GM23338 (cell line): ENCODE measurements at regions not wholly inside any gene's neighbourhood (a gene's known extent, or its start where the extent isn't known, plus 50 kb on each side); places are given as distances from the start of the nearest gene placed in this dataset.
"Not testable (repeated sequence)": the region's sequence is repeated elsewhere in the genome, so short reads cannot be mapped to it uniquely, and the experiment has no call there.

Experiments used
- ATAC-seq: fragments of 200-7000 bp; cut with Tn5 transposase; 3 replicates; pipeline ENCODE4 v1.9.1; 2020
- DNase-seq: peaks from one replicate; pipeline ENCODE4 v3.0.0-alpha.2; 2015; ENCODE audit warnings: low spot score
- H2AFZ ChIP-seq: fragments of 200-600 bp; sonication (generic); 2 replicates; pipeline ENCODE4 v1.8.0; 2016; ENCODE audit warnings: antibody characterized with exemption, mild to moderate bottlenecking, moderate library complexity
- H3F3A ChIP-seq: fragments of 200-600 bp; sonication (generic); replicated peaks from 2 replicates; pipeline ENCODE4 v1.8.0; 2017; ENCODE audit warnings: antibody characterized with exemption, mixed run types, low read depth
- H3K27ac ChIP-seq: fragments of 200-600 bp; sonication (generic); 2 replicates; pipeline ENCODE4 v1.6.1; 2016; ENCODE audit warnings: low read depth
- H3K27me3 ChIP-seq: fragments of 200-600 bp; sonication (generic); 2 replicates; pipeline ENCODE4 v1.8.0; 2016; ENCODE audit warnings: mild to moderate bottlenecking, mixed run types, moderate library complexity; ENCODE audit not compliant: insufficient read depth
- H3K36me3 ChIP-seq: fragments of 200-600 bp; sonication (generic); 2 replicates; pipeline ENCODE4 v1.8.0; 2016; ENCODE audit warnings: mild to moderate bottlenecking; ENCODE audit not compliant: insufficient read depth
- H3K4me1 ChIP-seq: fragments of 200-600 bp; sonication (generic); 2 replicates; pipeline ENCODE4 v1.8.0; 2016; ENCODE audit warnings: mild to moderate bottlenecking, moderate library complexity; ENCODE audit not compliant: insufficient read depth
- H3K4me2 ChIP-seq: fragments of 200-600 bp; sonication (generic); 2 replicates; pipeline ENCODE4 v1.7.1; 2017; ENCODE audit warnings: mixed run types
- H3K4me3 ChIP-seq: fragments of 200-600 bp; sonication (generic); 2 replicates; pipeline ENCODE4 v1.6.1; 2016; ENCODE audit warnings: mixed run types
- H3K79me2 ChIP-seq: fragments of 200-600 bp; sonication (generic); replicated peaks from 2 replicates; pipeline ENCODE4 v1.8.0; 2017; ENCODE audit warnings: mild to moderate bottlenecking; ENCODE audit not compliant: insufficient read depth
- H3K9me2 ChIP-seq: fragments of 200-600 bp; sonication (generic); 2 replicates; pipeline ENCODE4 v1.8.0; 2017; ENCODE audit not compliant: insufficient read depth
- H4K20me1 ChIP-seq: fragments of 200-600 bp; sonication (generic); replicated peaks from 2 replicates; pipeline ENCODE4 v1.8.0; 2017; ENCODE audit warnings: mild to moderate bottlenecking; ENCODE audit not compliant: insufficient read depth
- H3K27ac Mint-ChIP-seq: 2 replicates; pipeline ENCODE4 v1.8.0; 2020; ENCODE audit warnings: inconsistent platforms, mild to moderate bottlenecking, moderate library complexity, mixed read lengths
- H3K27me3 Mint-ChIP-seq: 3 replicates; pipeline ENCODE4 v1.8.0; 2022; ENCODE audit warnings: low read depth, mild to moderate bottlenecking, moderate library complexity, mixed read lengths, inconsistent platforms; ENCODE audit not compliant: insufficient read depth, poor library complexity
- H3K36me3 Mint-ChIP-seq: 3 replicates; pipeline ENCODE4 v1.8.0; 2021; ENCODE audit warnings: low read depth, mild to moderate bottlenecking, inconsistent platforms, moderate library complexity, mixed read lengths
- H3K4me1 Mint-ChIP-seq: 3 replicates; pipeline ENCODE4 v1.8.0; 2020; ENCODE audit warnings: mild to moderate bottlenecking, inconsistent platforms, mixed read lengths
- H3K4me3 Mint-ChIP-seq: 3 replicates; pipeline ENCODE4 v1.8.0; 2021; ENCODE audit warnings: moderate library complexity, mild to moderate bottlenecking, inconsistent platforms, mixed read lengths
- H3K9me3 Mint-ChIP-seq: 3 replicates; pipeline ENCODE4 v1.8.0; 2020; ENCODE audit warnings: moderate library complexity, mild to moderate bottlenecking, inconsistent platforms, mixed read lengths
- EZH2phosphoT487 ChIP-seq: fragments of 200-600 bp; sonication (generic); IDR thresholded peaks from one replicate; pipeline ENCODE4 v1.8.1; 2018; ENCODE audit warnings: antibody characterized with exemption; ENCODE audit not compliant: unreplicated experiment
- NANOG ChIP-seq: IDR thresholded peaks from 2 replicates; pipeline ENCODE4 v1.6.1; 2016; ENCODE audit warnings: antibody characterized with exemption, borderline replicate concordance
- STAT1 ChIP-seq: IDR thresholded peaks from one replicate; pipeline ENCODE4 v1.6.1; 2016; ENCODE audit warnings: antibody characterized with exemption; ENCODE audit not compliant: unreplicated experiment
- ZNF331 ChIP-seq: fragments of 250-450 bp; sonication (Bioruptor Pico); IDR thresholded peaks from 2 replicates; pipeline ENCODE4 v1.5.0; 2020; ENCODE audit warnings: low read depth, mild to moderate bottlenecking, moderate library complexity
- TF ChIP-seq, protein P1 (sequence below): IDR thresholded peaks from one replicate; pipeline ENCODE4 v1.6.1; 2018; ENCODE audit warnings: antibody characterized with exemption; ENCODE audit not compliant: unreplicated experiment
- TF ChIP-seq, protein P2 (sequence below): IDR thresholded peaks from 2 replicates; pipeline ENCODE4 v1.6.1; 2016; ENCODE audit warnings: antibody characterized with exemption
- TF ChIP-seq, protein P3 (sequence below): fragments of 250-450 bp; sonication (Bioruptor Pico); IDR thresholded peaks from 2 replicates; pipeline ENCODE4 v1.5.0; 2020; ENCODE audit warnings: mild to moderate bottlenecking, moderate library complexity

DNA sequence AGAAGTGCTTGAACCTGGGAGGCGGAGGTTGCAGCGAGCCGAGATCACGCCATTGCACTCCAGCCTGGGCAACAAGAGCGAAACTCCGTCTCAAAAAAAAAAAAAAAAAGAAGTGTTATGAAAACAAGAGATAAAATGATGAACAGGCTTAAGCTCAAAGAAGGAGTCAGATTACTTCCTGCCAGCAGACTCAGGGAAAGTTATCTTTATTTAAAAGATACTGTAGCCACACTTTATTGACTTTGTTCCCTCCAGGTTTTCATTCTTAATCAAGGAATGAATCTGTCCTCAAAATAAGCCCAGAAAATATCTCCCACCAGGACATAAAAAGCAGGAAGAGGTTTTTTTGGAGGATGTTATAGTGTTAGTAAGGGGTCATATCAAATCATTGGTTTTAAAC lies 176.5 kb upstream of the KCNMB2 start (continued):
- TF ChIP-seq, protein P1, sequence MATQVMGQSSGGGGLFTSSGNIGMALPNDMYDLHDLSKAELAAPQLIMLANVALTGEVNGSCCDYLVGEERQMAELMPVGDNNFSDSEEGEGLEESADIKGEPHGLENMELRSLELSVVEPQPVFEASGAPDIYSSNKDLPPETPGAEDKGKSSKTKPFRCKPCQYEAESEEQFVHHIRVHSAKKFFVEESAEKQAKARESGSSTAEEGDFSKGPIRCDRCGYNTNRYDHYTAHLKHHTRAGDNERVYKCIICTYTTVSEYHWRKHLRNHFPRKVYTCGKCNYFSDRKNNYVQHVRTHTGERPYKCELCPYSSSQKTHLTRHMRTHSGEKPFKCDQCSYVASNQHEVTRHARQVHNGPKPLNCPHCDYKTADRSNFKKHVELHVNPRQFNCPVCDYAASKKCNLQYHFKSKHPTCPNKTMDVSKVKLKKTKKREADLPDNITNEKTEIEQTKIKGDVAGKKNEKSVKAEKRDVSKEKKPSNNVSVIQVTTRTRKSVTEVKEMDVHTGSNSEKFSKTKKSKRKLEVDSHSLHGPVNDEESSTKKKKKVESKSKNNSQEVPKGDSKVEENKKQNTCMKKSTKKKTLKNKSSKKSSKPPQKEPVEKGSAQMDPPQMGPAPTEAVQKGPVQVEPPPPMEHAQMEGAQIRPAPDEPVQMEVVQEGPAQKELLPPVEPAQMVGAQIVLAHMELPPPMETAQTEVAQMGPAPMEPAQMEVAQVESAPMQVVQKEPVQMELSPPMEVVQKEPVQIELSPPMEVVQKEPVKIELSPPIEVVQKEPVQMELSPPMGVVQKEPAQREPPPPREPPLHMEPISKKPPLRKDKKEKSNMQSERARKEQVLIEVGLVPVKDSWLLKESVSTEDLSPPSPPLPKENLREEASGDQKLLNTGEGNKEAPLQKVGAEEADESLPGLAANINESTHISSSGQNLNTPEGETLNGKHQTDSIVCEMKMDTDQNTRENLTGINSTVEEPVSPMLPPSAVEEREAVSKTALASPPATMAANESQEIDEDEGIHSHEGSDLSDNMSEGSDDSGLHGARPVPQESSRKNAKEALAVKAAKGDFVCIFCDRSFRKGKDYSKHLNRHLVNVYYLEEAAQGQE = no peak
- TF ChIP-seq, protein P2, sequence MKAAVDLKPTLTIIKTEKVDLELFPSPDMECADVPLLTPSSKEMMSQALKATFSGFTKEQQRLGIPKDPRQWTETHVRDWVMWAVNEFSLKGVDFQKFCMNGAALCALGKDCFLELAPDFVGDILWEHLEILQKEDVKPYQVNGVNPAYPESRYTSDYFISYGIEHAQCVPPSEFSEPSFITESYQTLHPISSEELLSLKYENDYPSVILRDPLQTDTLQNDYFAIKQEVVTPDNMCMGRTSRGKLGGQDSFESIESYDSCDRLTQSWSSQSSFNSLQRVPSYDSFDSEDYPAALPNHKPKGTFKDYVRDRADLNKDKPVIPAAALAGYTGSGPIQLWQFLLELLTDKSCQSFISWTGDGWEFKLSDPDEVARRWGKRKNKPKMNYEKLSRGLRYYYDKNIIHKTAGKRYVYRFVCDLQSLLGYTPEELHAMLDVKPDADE = no peak

DNA sequence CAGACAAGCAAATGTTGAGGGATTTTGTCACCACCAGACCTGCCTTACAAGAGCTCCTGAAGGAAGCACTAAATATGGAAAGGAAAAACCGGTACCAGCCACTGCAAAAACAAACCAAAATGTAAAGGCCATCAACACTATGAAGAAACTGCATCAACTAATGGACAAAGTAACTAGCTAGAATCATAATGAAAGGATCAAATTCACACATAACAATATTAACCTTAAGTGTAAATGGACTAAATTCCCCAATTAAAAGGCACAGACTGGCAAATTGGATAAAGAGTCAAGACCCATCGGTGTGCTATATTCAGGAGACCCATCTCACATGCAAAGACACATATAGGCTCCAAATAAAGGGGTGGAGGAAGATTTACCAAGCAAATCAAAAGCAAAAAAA lies 173.2 kb upstream of the KCNMB2 start:
- H3K9me2 ChIP-seq = not testable (repeated sequence)

DNA sequence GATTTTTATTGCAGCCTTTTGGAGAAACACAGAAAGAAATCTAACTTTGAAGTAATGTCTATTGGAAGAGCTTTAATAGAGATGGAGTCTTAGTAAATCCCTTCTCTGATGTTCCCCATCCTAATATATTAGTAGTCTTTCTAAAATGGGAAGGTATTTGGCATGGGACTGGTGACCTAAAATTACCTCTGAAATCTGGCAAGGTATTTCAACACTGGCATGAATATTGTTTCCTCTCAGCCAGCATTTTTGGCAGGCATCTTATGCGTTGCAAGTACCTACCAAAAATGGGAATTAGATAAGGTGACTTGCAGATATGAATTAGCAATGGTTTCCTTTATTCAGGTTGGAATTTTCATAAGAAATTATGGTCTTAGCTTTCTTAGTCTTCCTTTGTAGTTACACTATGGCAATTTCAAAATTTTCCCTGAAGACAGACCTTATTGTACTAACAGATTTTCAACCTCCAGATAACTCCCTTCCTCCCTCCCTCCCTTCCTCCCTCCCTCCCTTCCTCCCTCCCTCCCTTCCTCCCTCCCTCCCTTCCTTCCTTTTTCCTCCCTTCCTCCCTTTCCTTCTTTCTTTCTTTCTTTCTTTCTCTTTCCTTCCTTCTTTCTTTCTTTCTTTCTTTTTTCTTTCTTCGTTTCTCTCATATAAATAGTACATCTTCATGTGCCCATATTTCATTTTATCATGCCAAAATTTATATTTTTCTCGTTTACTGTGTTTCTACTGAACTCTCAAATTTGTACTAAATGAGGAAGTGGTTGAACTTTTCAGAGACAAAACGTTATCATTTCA lies 168.2 kb upstream of the KCNMB2 start:
- no peak for DNase-seq
- no peak overlapping the region for H3K27ac Mint-ChIP-seq

More for the DNA sequence above, 173.2 kb upstream of the KCNMB2 start:
- H3F3A ChIP-seq, H3K79me2 ChIP-seq, H3K4me1 Mint-ChIP-seq, ATAC-seq, H3K36me3 ChIP-seq, H3K4me1 ChIP-seq, H3K36me3 Mint-ChIP-seq, H3K4me3 ChIP-seq, H3K27me3 ChIP-seq, H3K27ac Mint-ChIP-seq, DNase-seq, H3K4me2 ChIP-seq, H3K27me3 Mint-ChIP-seq, H2AFZ ChIP-seq, H4K20me1 ChIP-seq, H3K4me3 Mint-ChIP-seq, H3K27ac ChIP-seq: not testable (repeated sequence)
- peaks cover 15% of the 10 kb centered on the region for H3K9me3 Mint-ChIP-seq

More for the DNA sequence above, 168.2 kb upstream of the KCNMB2 start:
- H3K27me3 Mint-ChIP-seq = peaks cover 1% of the 10 kb centered on the region
- H3K36me3 ChIP-seq = no peaks in the 10 kb centered on the region
- H3F3A ChIP-seq = no peaks in the 10 kb centered on the region
- H3K36me3 Mint-ChIP-seq = peaks cover 2% of the 10 kb centered on the region; the same call in 1 of the 3 replicates
- peaks cover 5% of the 10 kb centered on the region; the same call in 2 of the 3 replicates for H3K9me3 Mint-ChIP-seq
- H3K27me3 ChIP-seq = no peaks in the 10 kb centered on the region
- H3K4me2 ChIP-seq = no peak overlapping the region
- H2AFZ ChIP-seq = no peak overlapping the region
- no peak overlapping the region for H3K27ac ChIP-seq
- no peaks in the 10 kb centered on the region for H3K4me1 ChIP-seq
- no peaks in the 10 kb centered on the region for H3K4me1 Mint-ChIP-seq
- no peak for ATAC-seq
- 0 out of 2 replicates have a peak, but pooled peaks cover 2% of the 10 kb centered on the region for H3K9me2 ChIP-seq
- no peaks in the 10 kb centered on the region for H4K20me1 ChIP-seq
- H3K79me2 ChIP-seq = no peaks in the 10 kb centered on the region
- H3K4me3 Mint-ChIP-seq = no peak overlapping the region
- H3K4me3 ChIP-seq = no peak overlapping the region
- TF ChIP-seq NANOG = no peak
- TF ChIP-seq, protein P3, sequence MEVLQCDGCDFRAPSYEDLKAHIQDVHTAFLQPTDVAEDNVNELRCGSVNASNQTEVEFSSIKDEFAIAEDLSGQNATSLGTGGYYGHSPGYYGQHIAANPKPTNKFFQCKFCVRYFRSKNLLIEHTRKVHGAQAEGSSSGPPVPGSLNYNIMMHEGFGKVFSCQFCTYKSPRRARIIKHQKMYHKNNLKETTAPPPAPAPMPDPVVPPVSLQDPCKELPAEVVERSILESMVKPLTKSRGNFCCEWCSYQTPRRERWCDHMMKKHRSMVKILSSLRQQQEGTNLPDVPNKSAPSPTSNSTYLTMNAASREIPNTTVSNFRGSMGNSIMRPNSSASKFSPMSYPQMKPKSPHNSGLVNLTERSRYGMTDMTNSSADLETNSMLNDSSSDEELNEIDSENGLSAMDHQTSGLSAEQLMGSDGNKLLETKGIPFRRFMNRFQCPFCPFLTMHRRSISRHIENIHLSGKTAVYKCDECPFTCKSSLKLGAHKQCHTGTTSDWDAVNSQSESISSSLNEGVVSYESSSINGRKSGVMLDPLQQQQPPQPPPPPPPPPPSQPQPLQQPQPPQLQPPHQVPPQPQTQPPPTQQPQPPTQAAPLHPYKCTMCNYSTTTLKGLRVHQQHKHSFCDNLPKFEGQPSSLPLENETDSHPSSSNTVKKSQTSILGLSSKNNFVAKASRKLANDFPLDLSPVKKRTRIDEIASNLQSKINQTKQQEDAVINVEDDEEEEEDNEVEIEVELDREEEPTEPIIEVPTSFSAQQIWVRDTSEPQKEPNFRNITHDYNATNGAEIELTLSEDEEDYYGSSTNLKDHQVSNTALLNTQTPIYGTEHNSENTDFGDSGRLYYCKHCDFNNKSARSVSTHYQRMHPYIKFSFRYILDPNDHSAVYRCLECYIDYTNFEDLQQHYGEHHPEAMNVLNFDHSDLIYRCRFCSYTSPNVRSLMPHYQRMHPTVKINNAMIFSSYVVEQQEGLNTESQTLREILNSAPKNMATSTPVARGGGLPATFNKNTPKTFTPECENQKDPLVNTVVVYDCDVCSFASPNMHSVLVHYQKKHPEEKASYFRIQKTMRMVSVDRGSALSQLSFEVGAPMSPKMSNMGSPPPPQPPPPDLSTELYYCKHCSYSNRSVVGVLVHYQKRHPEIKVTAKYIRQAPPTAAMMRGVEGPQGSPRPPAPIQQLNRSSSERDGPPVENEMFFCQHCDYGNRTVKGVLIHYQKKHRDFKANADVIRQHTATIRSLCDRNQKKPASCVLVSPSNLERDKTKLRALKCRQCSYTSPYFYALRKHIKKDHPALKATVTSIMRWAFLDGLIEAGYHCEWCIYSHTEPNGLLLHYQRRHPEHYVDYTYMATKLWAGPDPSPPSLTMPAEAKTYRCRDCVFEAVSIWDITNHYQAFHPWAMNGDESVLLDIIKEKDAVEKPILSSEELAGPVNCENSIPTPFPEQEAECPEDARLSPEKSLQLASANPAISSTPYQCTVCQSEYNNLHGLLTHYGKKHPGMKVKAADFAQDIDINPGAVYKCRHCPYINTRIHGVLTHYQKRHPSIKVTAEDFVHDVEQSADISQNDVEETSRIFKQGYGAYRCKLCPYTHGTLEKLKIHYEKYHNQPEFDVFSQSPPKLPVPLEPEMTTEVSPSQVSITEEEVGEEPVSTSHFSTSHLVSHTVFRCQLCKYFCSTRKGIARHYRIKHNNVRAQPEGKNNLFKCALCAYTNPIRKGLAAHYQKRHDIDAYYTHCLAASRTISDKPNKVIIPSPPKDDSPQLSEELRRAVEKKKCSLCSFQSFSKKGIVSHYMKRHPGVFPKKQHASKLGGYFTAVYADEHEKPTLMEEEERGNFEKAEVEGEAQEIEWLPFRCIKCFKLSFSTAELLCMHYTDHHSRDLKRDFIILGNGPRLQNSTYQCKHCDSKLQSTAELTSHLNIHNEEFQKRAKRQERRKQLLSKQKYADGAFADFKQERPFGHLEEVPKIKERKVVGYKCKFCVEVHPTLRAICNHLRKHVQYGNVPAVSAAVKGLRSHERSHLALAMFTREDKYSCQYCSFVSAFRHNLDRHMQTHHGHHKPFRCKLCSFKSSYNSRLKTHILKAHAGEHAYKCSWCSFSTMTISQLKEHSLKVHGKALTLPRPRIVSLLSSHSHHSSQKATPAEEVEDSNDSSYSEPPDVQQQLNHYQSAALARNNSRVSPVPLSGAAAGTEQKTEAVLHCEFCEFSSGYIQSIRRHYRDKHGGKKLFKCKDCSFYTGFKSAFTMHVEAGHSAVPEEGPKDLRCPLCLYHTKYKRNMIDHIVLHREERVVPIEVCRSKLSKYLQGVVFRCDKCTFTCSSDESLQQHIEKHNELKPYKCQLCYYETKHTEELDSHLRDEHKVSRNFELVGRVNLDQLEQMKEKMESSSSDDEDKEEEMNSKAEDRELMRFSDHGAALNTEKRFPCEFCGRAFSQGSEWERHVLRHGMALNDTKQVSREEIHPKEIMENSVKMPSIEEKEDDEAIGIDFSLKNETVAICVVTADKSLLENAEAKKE = no peak
- no peak for TF ChIP-seq STAT1
- no peak for TF ChIP-seq ZNF331 (CRISPR knock-in tag)
- TF ChIP-seq EZH2phosphoT487 = no peak
